ENCODE measurements at regions not wholly inside any gene's neighbourhood (a gene's known extent, or its start where the extent isn't known, plus 50 kb on each side); places are given as distances from the start of the nearest gene placed in this dataset.

DNA sequence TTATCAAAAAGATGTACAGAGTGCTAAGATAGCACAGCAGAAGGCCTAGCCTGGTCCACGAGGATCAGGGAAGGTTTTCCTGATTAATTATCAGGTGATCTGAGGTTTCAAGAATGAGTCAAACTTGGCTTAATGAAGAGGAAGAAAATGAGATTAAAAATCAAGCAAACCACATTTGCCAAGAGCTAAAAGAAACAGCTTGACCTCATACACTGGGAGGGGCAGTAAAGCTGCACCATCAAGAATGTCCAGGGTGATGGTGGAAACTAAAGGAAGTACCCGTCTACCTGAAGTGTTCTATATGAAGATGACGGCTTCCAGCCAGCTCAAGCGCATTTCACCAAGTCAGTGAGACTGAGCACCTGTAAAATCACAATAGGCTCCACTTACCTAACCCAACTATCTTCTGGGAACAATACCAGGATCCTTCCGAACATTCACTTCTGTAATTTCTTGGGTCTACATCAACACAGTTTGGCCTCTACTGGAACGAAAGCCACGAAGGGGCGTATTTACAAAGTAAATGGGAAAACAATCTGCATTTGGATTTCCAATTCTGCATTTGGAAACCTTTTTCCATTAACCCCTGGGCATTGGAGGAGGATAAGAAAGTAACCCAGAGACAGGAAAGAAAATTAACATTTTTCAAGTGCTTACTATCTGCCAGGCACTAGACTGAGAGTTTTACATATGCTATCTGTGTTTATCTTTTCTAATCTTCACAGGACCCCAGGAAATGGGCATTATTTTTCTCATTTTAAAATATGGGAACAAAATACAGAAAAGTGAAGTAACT, 114.0 kb upstream of the DCLK2 start:
- no peaks in the 10 kb centered on the region for H3K36me3 ChIP-seq (ENCODE audit: control insufficient read depth, insufficient read depth, low read length)
- ChIA-PET CTCF (ENCODE audit: low intra/inter-chr PET ratio) (no interaction called here), POLR2A (no interaction called here)
- H4K20me1 ChIP-seq (replicated peaks; ENCODE audit: control insufficient read depth, insufficient read depth, low read length), result no peaks in the 10 kb centered on the region
- H3K4me2 ChIP-seq (ENCODE audit: insufficient read depth, low read length), result no peak overlapping the region
- intact Hi-C loops (cut with micrococcal nuclease), result no loop called here
- no peak for DNase-seq (ENCODE audit: extremely low read depth in 1 of 4, low spot score in 3 of 4)
- no peaks in the 10 kb centered on the region for H3K9me1 ChIP-seq (ENCODE audit: control insufficient read depth, insufficient read depth, low read length)
- TF ChIP-seq MTA2 (IDR thresholded peaks at IDR 0.05; ENCODE audit: low read depth) (no peak), NFIC (IDR thresholded peaks at IDR 0.05) (no peak), ZC3H4 (CRISPR knock-in tag; IDR thresholded peaks at IDR 0.05; ENCODE audit: borderline replicate concordance) (no peak), TCF7 (IDR thresholded peaks at IDR 0.05; ENCODE audit: borderline replicate concordance) (no peak), NR4A1 (CRISPR knock-in tag; IDR thresholded peaks at IDR 0.05) (no peak), NR4A1 (tag; IDR thresholded peaks at IDR 0.05) (no peak), ZNF239 (CRISPR knock-in tag; IDR thresholded peaks at IDR 0.05) (no peak)
- TF ChIP-seq, protein P1, sequence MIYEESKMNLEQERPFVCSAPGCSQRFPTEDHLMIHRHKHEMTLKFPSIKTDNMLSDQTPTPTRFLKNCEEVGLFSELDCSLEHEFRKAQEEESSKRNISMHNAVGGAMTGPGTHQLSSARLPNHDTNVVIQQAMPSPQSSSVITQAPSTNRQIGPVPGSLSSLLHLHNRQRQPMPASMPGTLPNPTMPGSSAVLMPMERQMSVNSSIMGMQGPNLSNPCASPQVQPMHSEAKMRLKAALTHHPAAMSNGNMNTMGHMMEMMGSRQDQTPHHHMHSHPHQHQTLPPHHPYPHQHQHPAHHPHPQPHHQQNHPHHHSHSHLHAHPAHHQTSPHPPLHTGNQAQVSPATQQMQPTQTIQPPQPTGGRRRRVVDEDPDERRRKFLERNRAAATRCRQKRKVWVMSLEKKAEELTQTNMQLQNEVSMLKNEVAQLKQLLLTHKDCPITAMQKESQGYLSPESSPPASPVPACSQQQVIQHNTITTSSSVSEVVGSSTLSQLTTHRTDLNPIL (CRISPR knock-in tag; IDR thresholded peaks at IDR 0.05), result no peak
- no peaks in the 10 kb centered on the region for H3K4me1 ChIP-seq (replicated peaks in 1 of 2; ENCODE audit: control insufficient read depth in 2 of 2, insufficient read depth in 2 of 2, low read length in 2 of 2)
- H3K27ac ChIP-seq (ENCODE audit: extremely low read depth, low read depth, low read length), result no peak overlapping the region
- no peak overlapping the region for H2AFZ ChIP-seq (ENCODE audit: low read depth, low read length)
- H3K9me3 ChIP-seq (replicated peaks; ENCODE audit: control insufficient read depth, insufficient read depth, low read depth, low read length), result no peaks in the 10 kb centered on the region
- in situ Hi-C loops (cut with MboI), result no loop called here
- no peaks in the 10 kb centered on the region for H3K79me2 ChIP-seq (ENCODE audit: control insufficient read depth, insufficient read depth, low read length)
- H3K9ac ChIP-seq (ENCODE audit: insufficient read depth in 1 of 2, low read depth in 2 of 2, low read length in 2 of 2), result no peak overlapping the region
- no peak for ATAC-seq
- H3K4me3 ChIP-seq, result no peak overlapping the region
- H3K27me3 ChIP-seq (ENCODE audit: control insufficient read depth in 2 of 2, insufficient read depth in 2 of 2, low read length in 2 of 2), result no peaks in the 10 kb centered on the region
- under 1% methylated on average over 8 of the region's 8 CpGs for WGBS (ENCODE audit: insufficient coverage, low coverage, missing lambda C conversion rate)
- BruUV-seq (replicated peaks), result no TSS peak
- no peak for FAIRE-seq

Data from K562 (cell line).